OCI-LY7 (cell line): ENCODE measurements at regions not wholly inside any gene's neighbourhood (a gene's known extent, or its start where the extent isn't known, plus 50 kb on each side); places are given as distances from the start of the nearest gene placed in this dataset.

Source experiments
- BruUV-seq: library from RNA; stranded (reverse); fragments of 400-500 nt; replicated peaks from 2 replicates; lab custom pipeline; 2021; lab: Mats Ljungman, UMichigan
- CTCF ChIA-PET: fragments of 300-600 bp; sonication (Branson Sonifier 250); formaldehyde crosslinking; loops from one replicate; lab custom pipeline; 2022; ENCODE audit warnings: antibody characterized with exemption; ENCODE audit not compliant: unreplicated experiment; lab: Charles Lee
- POLR2A ChIA-PET: fragments of 300-600 bp; sonication (Branson Sonifier 250); formaldehyde crosslinking; loops from one replicate; lab custom pipeline; 2022; ENCODE audit warnings: antibody characterized with exemption; lab: Charles Lee
- DNase-seq: peaks from one replicate; pipeline ENCODE4 v3.0.0-alpha.2; 2015; ENCODE audit warnings: low spot score
- H2AFZ ChIP-seq: fragments of 200-600 bp; sonication (generic), shearing (Covaris generic); 2 replicates; pipeline ENCODE4 v1.6.1; 2014; ENCODE audit warnings: mild to moderate bottlenecking, antibody characterized with exemption, low read length, moderate library complexity
- H3K27ac ChIP-seq: fragments of 200-600 bp; sonication (generic); 2 replicates; pipeline ENCODE4 v1.5.1; 2014; ENCODE audit warnings: mixed run types, low read depth, mild to moderate bottlenecking, moderate library complexity, low read length, inconsistent platforms; ENCODE audit not compliant: poor library complexity, severe bottlenecking
- H3K36me3 ChIP-seq: fragments of 200-600 bp; sonication (generic); 2 replicates; pipeline ENCODE4 v1.6.1; 2014; ENCODE audit warnings: mild to moderate bottlenecking, antibody characterized with exemption, low read length, moderate library complexity, mixed read lengths; ENCODE audit not compliant: insufficient read depth
- H3K4me1 ChIP-seq: fragments of 200-600 bp; sonication (generic); 2 replicates; pipeline ENCODE4 v1.5.1; 2014; ENCODE audit warnings: mild to moderate bottlenecking, low read length; ENCODE audit not compliant: insufficient read depth, poor library complexity, severe bottlenecking
- H3K4me2 ChIP-seq: fragments of 200-600 bp; sonication (generic); 2 replicates; pipeline ENCODE4 v1.6.1; 2014; ENCODE audit warnings: mild to moderate bottlenecking, low read length
- H3K4me3 ChIP-seq: fragments of 200-600 bp; sonication (generic); 2 replicates; pipeline ENCODE4 v1.5.1; 2014; ENCODE audit warnings: mild to moderate bottlenecking, low read depth, low read length; ENCODE audit not compliant: poor library complexity, severe bottlenecking
- H3K79me2 ChIP-seq: fragments of 200-600 bp; sonication (generic); 2 replicates; pipeline ENCODE4 v1.6.1; 2016; ENCODE audit warnings: low read depth, mild to moderate bottlenecking, low read length, moderate library complexity, mixed read lengths; ENCODE audit not compliant: insufficient read depth
- H3K9me2 ChIP-seq: fragments of 200-600 bp; sonication (generic); 2 replicates; pipeline ENCODE4 v1.6.1; 2016; ENCODE audit warnings: mild to moderate bottlenecking, low read length, mixed read lengths; ENCODE audit not compliant: insufficient read depth
- H3K9me3 ChIP-seq: fragments of 200-600 bp; sonication (generic); 2 replicates; pipeline ENCODE4 v1.6.1; 2014; ENCODE audit warnings: mild to moderate bottlenecking, mixed run types, low read length, mixed read lengths
- H4K20me1 ChIP-seq: fragments of 200-600 bp; sonication (generic); 2 replicates; pipeline ENCODE4 v1.6.1; 2014; ENCODE audit warnings: mild to moderate bottlenecking, antibody characterized with exemption, low read length, moderate library complexity, mixed read lengths; ENCODE audit not compliant: insufficient read depth
- CTCF ChIP-seq: fragments of 200-600 bp; sonication (generic); conservative IDR thresholded peaks from 2 replicates; pipeline ENCODE4 v1.5.1; 2014; ENCODE audit warnings: mild to moderate bottlenecking, antibody characterized with exemption, low read length, moderate library complexity, mixed read lengths
- EZH2phosphoT487 ChIP-seq: fragments of 200-600 bp; sonication (generic); IDR thresholded peaks from 2 replicates; pipeline ENCODE4 v1.6.1; 2018; ENCODE audit warnings: low read depth, borderline replicate concordance, mild to moderate bottlenecking, mixed run types, antibody characterized with exemption, low read length, moderate library complexity, mixed read lengths
- intact Hi-C: fragments of 100-400 bp; cut with micrococcal nuclease; formaldehyde crosslinking; loops from one replicate; pipeline ENCODE4 v1.10.0; 2022; ENCODE audit not compliant: unreplicated experiment

- Histone ChIP-seq H4K20me1 (no peaks in the 10 kb centered on the region), H3K4me2 (no peak overlapping the region), H3K4me3 (no peak overlapping the region), H2AFZ (no peak overlapping the region), H3K9me3 (no peaks in the 10 kb centered on the region), H3K36me3 (no peaks in the 10 kb centered on the region), H3K27ac (no peak overlapping the region), H3K79me2 (no peaks in the 10 kb centered on the region), H3K4me1 (peaks cover 12% of the 10 kb centered on the region), H3K9me2 (no peaks in the 10 kb centered on the region)
- TF ChIP-seq CTCF (no peak), EZH2phosphoT487 (no peak)
- CTCF ChIA-PET: interaction anchor here (0.6 kb wide), 1 partner anchor 1546 kb away, joined by 12 read pairs; no protein-coding TSS in a partner anchor
- no peak for DNase-seq
- POLR2A ChIA-PET: no interaction called here
- no TSS peak for BruUV-seq
- intact Hi-C loops: loop anchor here (10.0 kb wide), 1 partner anchor 319 kb away; no protein-coding TSS in a partner anchor
Measured at GRCh38 chr1:229985613-229986010, 81.4 kb upstream of the GALNT2 start.

GRCh38 chr1:229986737-229987337 is 80.2 kb upstream of the GALNT2 start:
- CTCF ChIA-PET: no interaction called here

More at GRCh38 chr1:229986737-229987337, 80.2 kb upstream of the GALNT2 start:
- Histone ChIP-seq H3K79me2 (no peaks in the 10 kb centered on the region), H3K9me2 (no peaks in the 10 kb centered on the region), H3K36me3 (no peaks in the 10 kb centered on the region), H3K27ac (no peak overlapping the region), H3K4me2 (no peak overlapping the region), H3K9me3 (no peaks in the 10 kb centered on the region), H3K4me3 (no peak overlapping the region), H4K20me1 (no peaks in the 10 kb centered on the region), H2AFZ (no peak overlapping the region), H3K4me1 (peaks cover 12% of the 10 kb centered on the region)
- DNase-seq: no peak
- no TSS peak for BruUV-seq
- intact Hi-C loops: loop anchor here (10.0 kb wide), 1 partner anchor 318 kb away; no protein-coding TSS in a partner anchor
- no peak for TF ChIP-seq EZH2phosphoT487
- no peak for TF ChIP-seq CTCF
- POLR2A ChIA-PET: interaction anchor here (0.7 to 1.5 kb wide), 3 partner anchors 123 to 320 kb away, joined by 3 to 4 read pairs (median 4); no protein-coding TSS in a partner anchor
